GM21526 (cell line): ENCODE measurements at regions not wholly inside any gene's neighbourhood (a gene's known extent, or its start where the extent isn't known, plus 50 kb on each side); places are given as distances from the start of the nearest gene placed in this dataset.
"Not testable (repeated sequence)": the region's sequence is repeated elsewhere in the genome, so short reads cannot be mapped to it uniquely, and the experiment has no call there.

ENCODE experiments used
- ATAC-seq: cut with Tn5 transposase; IDR thresholded peaks from one replicate; pipeline ENCODE4 v1.9.1; 2021; ENCODE audit warnings: moderate library complexity; ENCODE audit not compliant: unreplicated experiment, low FRiP score

- no peak for ATAC-seq
Observed at GRCh38 chr6:139753198-139753861, 378.9 kb upstream of the CITED2 start.

- ATAC-seq = no peak
Observed at GRCh38 chr6:139752086-139752485, 377.6 kb upstream of the CITED2 start.

- ATAC-seq = no peak
Observed at GRCh38 chr6:139751179-139751578, 376.7 kb upstream of the CITED2 start.

DNA sequence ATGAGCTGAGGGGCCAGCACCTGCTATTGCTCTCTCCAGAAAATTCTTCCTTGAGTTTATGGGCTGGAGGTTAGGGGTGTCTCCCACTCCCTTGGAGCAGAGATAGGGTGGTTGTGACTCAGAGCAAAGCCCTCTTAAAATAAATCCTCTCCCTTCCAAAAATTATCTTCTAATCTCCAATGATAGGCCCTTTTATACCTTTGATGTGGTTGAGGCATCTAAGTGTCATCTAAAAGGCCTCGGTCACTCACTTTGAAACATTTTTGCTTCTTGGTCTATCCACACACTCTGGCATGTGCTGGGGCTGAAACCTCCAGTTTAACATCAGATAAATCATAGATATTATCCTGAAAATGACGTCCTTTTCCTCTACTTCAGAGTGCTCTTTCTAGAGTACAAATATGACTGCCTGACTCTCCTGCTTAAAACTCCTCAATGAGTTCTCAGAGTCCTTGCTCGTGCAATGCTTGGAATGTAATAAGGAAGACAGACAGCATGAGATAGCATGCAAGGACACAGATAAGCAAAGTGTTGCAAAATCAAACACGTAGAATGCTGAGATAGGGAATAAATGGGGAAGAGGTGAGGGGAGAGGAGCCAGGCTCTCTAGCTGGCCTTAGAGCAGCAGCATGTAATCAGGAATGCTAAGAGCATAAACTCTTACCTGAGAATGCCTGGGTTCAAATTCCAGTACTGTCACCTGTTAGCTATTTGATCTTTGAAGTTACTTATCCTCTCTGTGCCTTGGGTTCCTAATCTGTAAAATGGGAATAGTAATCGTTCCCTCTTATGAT, 374.1 kb upstream of the CITED2 start:
- ATAC-seq = no peak

DNA sequence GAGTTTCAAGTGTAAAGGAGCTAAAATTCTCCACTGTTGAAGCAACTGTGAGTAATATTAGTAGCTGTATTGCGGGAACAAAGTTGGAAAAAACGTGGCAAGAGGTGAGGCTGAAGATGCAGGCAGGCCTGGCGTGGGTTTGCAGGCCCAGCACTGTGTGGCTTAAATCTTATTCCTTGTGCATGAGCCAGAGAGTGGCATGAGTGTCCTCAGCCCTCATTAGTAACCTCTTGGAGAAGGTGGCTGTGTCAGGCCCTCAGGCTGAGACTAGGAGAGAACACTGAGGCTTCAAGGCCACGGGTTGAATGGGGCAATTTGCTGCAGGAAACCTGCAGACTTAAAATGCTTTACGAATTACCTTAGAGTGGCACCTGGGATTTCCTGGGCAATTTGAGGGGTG, 372.7 kb upstream of the CITED2 start:
- no peak for ATAC-seq

- ATAC-seq = no peak
Observed at GRCh38 chr6:139744891-139745290, 370.4 kb upstream of the CITED2 start.

DNA sequence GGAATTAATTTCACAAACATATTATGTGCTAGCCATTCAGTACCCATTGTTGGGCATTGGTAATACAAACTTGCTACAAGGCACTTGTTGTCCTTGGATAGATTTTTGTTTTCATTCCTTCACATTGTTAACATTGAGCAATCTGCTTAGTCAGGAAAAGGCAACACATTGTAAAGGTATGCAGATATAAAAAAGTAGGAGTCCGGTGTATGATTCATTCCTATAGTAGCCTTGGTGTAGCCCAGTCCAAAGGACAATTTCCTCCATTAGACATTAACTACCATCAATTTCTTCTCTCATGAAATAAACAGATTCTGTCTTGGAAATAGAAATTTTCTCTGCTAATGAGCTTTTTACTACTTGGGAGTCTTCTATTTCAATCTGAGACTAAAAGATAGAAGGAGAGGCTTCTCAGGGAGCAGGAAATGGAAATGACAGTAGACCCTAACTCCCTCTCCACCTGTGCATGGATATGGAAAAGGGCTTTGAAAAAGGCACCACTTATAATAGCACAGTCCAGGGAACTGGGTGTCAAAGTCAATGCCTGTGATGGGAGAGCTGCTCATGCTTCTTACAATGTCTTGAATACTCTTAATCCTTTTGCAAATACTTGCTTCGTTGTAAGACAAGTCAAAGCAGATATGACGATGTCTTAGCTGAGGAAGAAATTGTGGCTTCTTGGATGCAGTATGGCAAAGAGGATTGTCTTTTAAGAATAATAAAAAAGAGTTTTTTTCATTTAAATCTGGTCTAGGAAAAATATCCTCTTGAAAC, 369.4 kb upstream of the CITED2 start:
- no peak for ATAC-seq

- no peak for ATAC-seq
Observed at GRCh38 chr6:139742671-139743070, 368.2 kb upstream of the CITED2 start.

DNA sequence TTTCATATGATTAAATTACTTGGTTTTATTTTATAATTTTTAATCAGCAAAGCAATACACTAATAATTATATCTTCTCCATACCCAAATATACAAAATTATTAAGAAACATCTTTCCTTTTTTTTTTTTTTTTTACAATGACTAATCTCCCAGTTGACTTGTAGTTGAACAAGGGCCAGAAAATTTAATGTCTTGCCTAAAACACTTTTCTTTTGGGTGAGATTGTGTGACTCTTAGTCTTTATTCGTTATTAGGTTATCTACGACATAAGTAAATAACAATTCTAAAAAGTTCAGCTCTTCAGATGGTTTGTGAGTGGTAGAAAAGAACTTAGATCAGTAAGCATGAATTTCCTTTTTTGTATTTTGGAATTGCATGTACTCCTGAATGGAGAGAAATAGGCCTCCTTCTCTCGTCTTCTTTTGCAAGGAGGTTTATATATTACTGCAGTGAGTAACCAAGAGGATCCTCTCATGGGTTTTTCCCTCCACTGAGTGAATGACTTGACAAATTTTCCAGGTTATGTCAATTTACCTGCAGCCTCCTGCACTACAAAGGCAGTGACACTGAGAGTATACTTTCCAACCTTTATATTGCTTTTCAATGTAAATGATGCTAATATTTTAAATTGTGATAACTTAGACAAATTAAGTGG, 364.5 kb upstream of the CITED2 start:
- no peak for ATAC-seq

- ATAC-seq = peak; percentile 85
Observed at GRCh38 chr6:139736325-139736906, 362.0 kb upstream of the CITED2 start.

DNA sequence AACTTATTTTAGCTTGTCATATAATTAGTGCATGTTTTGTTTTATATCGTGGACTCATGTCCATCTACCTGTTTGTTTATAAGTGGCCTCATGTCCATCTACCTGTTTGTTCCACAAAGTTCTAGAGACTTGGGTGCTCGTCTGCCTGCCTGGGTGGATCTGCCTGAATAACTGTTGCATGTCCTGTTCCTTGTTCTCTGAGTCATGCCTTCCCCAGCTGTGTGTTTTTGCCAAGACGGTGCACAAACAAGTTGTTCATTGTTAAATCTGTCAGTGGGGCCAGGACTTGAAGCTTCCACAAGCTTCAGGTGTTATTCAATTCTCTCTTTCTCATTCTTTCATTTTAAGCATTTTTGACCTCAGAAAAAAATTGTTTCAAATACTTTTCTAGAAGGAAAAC, 358.0 kb upstream of the CITED2 start:
- no peak for ATAC-seq

GRCh38 chr6:139730340-139730974, 356.0 kb upstream of the CITED2 start:
- ATAC-seq = no peak

DNA sequence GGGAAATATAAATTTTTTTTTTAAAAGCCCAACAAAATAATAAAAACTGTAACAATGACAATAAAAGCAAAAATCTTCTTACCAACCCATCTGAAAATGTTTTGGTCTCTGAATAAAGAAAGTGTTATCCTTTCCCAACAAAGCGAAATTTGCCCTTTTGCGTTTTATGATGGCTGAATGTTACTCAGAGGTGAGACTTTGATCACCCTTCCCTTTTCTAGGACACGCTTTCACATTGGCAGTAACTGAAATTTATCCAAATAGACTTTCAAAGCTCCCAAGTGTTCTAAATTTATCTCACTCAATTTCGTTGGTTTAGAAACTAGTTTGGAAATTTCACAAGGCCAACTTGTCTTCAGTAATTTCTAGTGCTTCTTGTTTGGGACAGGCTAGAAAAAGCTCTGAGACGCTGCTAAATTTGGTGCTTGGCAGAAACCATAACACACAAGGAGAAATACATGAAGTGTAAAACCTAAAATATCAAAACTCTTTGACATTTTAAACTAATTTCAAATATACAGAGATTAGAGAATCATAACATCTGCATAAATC, 354.5 kb upstream of the CITED2 start:
- no peak for ATAC-seq

DNA sequence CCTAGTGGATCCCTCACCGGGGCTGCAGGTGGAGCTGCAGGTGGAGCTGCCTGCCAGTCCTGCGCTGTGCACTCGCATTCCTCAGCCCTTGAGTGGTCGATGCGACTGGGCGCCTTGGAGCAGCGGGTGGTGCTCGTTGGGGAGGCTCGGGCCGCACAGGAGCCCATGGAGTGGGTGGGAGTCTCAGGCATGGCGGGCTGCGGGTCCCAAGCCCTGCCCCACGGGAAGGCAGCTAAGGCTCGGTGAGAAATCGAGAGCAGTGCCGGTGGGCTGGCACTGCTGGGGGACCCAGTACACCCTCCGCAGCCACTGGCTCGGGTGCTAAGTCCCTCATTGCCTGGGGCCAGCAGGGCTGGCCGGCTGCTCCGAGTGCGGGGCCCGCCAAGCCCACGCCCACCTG, 351.8 kb upstream of the CITED2 start:
- ATAC-seq = not testable (repeated sequence)

DNA sequence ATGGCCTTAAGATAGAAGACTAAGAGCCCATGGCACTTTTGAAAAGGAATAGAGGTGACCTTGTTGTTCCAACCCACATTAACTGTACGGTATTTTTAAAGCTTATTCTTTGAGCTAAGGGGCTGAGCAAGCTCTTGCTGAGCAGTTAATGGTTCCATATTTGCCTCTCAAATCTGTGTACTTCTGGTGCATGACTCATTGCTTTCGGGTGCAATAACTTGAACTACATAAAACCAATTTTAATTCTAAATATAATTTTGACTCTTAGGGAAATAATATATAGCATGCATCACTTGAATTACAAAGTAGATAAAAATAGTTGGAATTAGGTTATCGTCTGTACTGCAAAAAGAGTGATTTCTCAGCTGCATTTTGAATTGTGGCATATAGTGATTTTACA, 348.1 kb upstream of the CITED2 start:
- ATAC-seq = no peak

- ATAC-seq = no peak
Observed at GRCh38 chr6:139721954-139722353, 347.5 kb upstream of the CITED2 start.

- no peak for ATAC-seq
Observed at GRCh38 chr6:139713900-139714506, 339.6 kb upstream of the CITED2 start.

DNA sequence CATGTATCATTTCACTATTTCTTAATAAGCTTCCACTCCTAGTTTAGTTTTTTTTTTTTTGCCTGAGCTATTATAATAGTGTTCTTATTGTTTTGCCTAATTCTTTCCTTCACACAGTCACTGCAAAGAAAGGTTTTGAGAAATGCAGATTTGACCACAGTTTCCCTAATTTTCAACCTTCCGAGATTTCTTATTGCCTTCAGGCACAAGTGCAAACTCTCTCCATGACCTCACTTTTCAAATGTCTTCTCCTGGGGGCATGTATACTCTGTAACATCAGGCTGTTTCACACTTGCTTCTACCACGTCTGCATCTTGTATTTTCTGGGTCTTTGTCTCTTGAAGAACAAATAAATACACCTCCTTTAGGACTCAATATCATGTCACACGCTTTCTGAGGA, 339.0 kb upstream of the CITED2 start:
- ATAC-seq = no peak

DNA sequence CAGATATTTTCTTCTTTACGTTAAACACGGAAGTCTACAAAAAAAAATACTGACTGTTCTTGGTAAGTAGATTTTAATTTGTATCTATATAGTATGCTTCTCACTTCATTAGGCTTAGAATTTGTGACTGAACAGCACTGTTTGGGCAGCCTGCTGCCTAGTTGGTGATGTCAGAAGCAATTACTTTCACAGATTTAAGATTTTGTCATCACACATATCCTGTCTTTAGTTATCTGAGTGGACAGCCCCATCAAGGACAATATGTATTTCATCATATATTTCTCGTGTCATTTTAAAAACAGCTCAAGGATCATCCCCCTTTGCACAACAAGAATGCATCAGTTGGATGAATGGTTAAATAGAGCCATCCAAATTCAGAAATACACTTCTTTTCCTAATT, 338.4 kb upstream of the CITED2 start:
- ATAC-seq = no peak
